Body of pancreas (tissue), 4 donors: ENCODE measurements at regions not wholly inside any gene's neighbourhood (a gene's known extent, or its start where the extent isn't known, plus 50 kb on each side); places are given as distances from the start of the nearest gene placed in this dataset.
A peak's percentile ranks its signal among the peaks of the same experiment; 100 is the strongest.

Source experiments
- ATAC-seq: fragments of 150-250 bp; one replicate; pipeline ENCODE4 v1.9.1; 2016
- DNase-seq, 4 donors: peaks; one replicate each; pipeline ENCODE4 v3.0.0-alpha.2; 2019
- H3K27ac ChIP-seq, 4 donors: fragments of 200-600 bp; sonication (generic); 1 replicate in 3 of 4; 2 replicates in 1 of 4; pipeline versions ENCODE4 v1.5.1 to v1.6.1; 2016 to 2019; ENCODE audit warnings: mild to moderate bottlenecking in 1 of 4, mixed read lengths in 1 of 4, moderate library complexity in 1 of 4
- H3K27me3 ChIP-seq, 2 donors: fragments of 200-600 bp; sonication (generic); one replicate each; pipeline ENCODE4 v1.6.0; 2016; ENCODE audit warnings: mild to moderate bottlenecking in 1 of 2
- H3K36me3 ChIP-seq, 2 donors: fragments of 200-600 bp; sonication (generic); replicated peaks in 1 of 2; 2 replicates each; pipeline ENCODE4 v1.5.1; 2016; ENCODE audit warnings: low read depth in 2 of 2; ENCODE audit not compliant: insufficient read depth in 1 of 2
- H3K4me1 ChIP-seq: fragments of 200-600 bp; sonication (generic); one replicate; pipeline ENCODE4 v1.6.0; 2016
- H3K4me3 ChIP-seq, 2 donors: fragments of 200-600 bp; sonication (generic); 1 replicate in 1 of 2; 2 replicates in 1 of 2; pipeline ENCODE4 v1.5.1; 2016 to 2019
- H3K9me3 ChIP-seq, 3 donors: fragments of 200-600 bp; sonication (generic); 1 replicate in 2 of 3; 2 replicates in 1 of 3; pipeline ENCODE4 v1.5.1; 2016
- CTCF ChIP-seq, 7 experiments: fragments of 450-650 bp in 4 of 7; fragments of 200-600 bp in 3 of 7; sonication (generic) in 3 of 7; IDR thresholded peaks; one replicate each; pipeline ENCODE4 v1.5.1; 2016 to 2019; ENCODE audit warnings: antibody characterized with exemption in 7 of 7
- POLR2A ChIP-seq, 3 donors: fragments of 450-650 bp; IDR thresholded peaks; one replicate each; pipeline ENCODE4 v1.6.1; 2016; ENCODE audit warnings: antibody characterized with exemption in 3 of 3, mild to moderate bottlenecking in 2 of 3
- WGBS, 2 donors: methylation state at CpG; one replicate each; pipeline ENCODE4 v1.1.5; 2017; 5-methylcytosine and 5-hydroxymethylcytosine counted together
- intact Hi-C: fragments of 100-400 bp; cut with DNase I; formaldehyde crosslinking; loops from one replicate; pipeline ENCODE4 v1.15.1; 2023

DNA sequence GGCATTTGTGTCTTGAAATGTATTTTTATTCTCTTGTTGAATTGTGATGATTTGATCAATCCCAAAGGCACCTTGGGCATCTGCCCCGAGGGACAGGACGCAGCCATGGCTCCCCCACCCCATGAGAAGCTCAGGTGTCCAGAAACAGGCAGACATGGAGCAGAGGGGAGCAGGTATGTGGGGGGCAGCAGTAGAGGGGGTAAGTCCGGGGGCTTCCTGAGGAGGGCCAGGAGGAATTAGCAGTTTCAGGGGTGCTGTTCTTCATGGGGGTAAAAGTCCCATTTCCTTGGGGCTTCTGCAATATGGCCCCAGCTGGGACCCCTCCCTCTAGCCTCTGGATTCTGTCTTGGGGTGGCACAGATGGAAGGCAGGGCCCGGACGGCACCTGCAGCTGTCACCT lies 67.0 kb upstream of the HMX1 start:
- no peak for DNase-seq
- H3K36me3 ChIP-seq, result no peaks in the 10 kb centered on the region
- H3K27ac ChIP-seq, result no peak overlapping the region
- TF ChIP-seq CTCF (IDR thresholded peaks at IDR 0.05) (no peak), POLR2A (IDR thresholded peaks at IDR 0.05) (no peak)
- WGBS, 2 donors, result 49 to 58% methylated on average over 4 to 5 of the region's 5 CpGs
- H3K4me3 ChIP-seq, result no peak overlapping the region
- intact Hi-C loops, result no loop called here
- no peak for ATAC-seq
- H3K27me3 ChIP-seq, result no peaks in the 10 kb centered on the region
- H3K4me1 ChIP-seq, result no peaks in the 10 kb centered on the region
- no peaks in the 10 kb centered on the region for H3K9me3 ChIP-seq

DNA sequence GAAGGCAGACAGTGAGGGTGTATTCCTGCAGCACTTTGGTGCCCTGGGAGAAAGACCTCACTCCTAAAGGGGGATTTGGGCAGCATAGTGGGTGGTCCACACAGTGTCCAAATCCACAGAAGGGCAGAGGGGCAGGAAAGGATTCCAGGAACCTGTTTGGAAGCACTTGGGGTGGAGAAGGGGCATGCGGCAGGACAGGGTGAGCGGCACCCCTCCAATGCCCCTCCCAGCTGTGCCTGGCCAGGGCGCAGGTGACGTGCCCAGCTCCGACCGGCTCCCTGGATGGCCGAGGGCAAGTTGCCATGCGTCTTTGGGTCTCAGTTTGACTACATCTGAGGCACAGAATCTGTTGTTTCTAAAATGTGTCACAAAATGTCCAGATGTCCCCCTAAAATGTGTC lies 66.5 kb upstream of the HMX1 start:
- Histone ChIP-seq H3K4me3 (no peak overlapping the region), H3K36me3 (no peaks in the 10 kb centered on the region), H3K9me3 (no peaks in the 10 kb centered on the region), H3K4me1 (no peaks in the 10 kb centered on the region), H3K27ac (no peak overlapping the region), H3K27me3 (no peaks in the 10 kb centered on the region)
- TF ChIP-seq POLR2A (IDR thresholded peaks at IDR 0.05) (no peak), CTCF (IDR thresholded peaks at IDR 0.05) (no peak)
- intact Hi-C loops, result no loop called here
- 56 to 67% methylated on average over 8 of the region's 8 CpGs for WGBS, 2 donors
- no peak for DNase-seq
- no peak for ATAC-seq

DNA sequence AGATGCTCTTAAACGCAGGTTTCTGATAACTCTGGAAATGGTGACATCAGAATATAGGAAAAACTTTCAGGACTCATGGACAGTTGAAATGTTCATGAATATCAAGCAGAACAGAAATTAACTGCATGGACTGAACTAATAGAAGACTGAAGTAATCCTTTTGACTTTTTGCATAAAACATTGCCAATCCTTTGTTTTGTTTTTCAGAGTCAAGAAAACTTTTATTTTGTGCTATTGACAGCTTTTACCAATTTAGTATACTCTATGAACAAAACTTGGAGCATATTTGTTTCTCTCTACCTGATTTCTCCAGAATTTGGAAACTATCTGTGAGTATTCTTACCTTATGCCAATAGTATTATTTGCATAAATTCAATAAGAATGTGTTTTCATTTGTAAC lies 61.2 kb upstream of the HMX1 start:
- Histone ChIP-seq H3K36me3 (no peaks in the 10 kb centered on the region), H3K4me1 (no peaks in the 10 kb centered on the region), H3K27ac (no peak overlapping the region), H3K9me3 (no peaks in the 10 kb centered on the region), H3K4me3 (no peak overlapping the region), H3K27me3 (no peaks in the 10 kb centered on the region)
- TF ChIP-seq POLR2A (IDR thresholded peaks at IDR 0.05) (no peak), CTCF (IDR thresholded peaks at IDR 0.05) (no peak)
- DNase-seq, result no peak
- no peak for ATAC-seq
- intact Hi-C loops, result no loop called here
- WGBS, 2 donors, result 48 to 75% methylated on average over 1 of the region's 1 CpG

DNA sequence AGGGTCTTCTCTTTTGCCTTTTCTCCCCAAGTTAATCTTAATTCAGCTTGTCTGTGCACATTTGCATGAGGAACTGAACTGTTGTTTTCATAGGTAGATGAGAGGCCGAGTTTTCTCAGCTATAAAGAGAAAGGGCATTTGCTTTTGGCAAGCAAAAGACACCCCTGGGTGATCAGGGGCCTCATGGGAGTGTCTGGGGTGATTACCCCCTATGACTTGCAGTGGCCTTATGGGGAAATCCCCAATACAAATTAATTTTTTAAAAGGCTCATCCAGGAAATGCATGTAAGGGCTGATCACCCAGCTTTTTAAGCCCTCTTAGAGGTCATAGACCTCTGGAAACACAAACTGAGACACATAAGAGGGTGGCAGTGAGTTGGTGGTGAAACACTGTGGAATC lies 56.4 kb upstream of the HMX1 start:
- Histone ChIP-seq H3K27ac (no peak overlapping the region), H3K4me1 (no peaks in the 10 kb centered on the region), H3K4me3 (no peak overlapping the region), H3K36me3 (no peaks in the 10 kb centered on the region), H3K27me3 (no peaks in the 10 kb centered on the region), H3K9me3 (no peaks in the 10 kb centered on the region)
- intact Hi-C loops, result no loop called here
- WGBS, 2 donors, result 27 to 31% methylated on average over 1 of the region's 1 CpG
- DNase-seq, result no peak
- TF ChIP-seq POLR2A (IDR thresholded peaks at IDR 0.05) (no peak), CTCF (IDR thresholded peaks at IDR 0.05) (no peak)
- ATAC-seq, result no peak

DNA sequence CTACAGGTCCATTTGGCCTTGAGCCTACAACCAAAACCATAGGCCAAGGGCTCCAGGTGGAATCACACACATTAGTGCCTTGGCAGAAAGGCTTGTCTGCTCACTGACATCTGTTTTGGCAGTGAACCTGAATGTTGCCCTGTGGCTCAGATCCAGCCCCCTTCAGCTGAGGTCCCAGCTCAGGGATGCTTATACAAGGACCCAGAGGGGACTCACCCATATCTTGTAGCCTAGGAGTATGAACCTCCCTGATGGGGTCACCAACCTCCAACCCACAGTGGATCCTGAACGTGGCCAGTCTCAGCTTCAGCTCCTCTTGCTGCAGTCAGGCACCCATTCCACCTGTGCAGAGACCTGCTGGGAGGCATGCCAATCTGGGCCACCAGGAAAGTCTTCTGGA lies 50.8 kb upstream of the HMX1 start:
- no peaks in the 10 kb centered on the region for H3K9me3 ChIP-seq
- no peaks in the 10 kb centered on the region for H3K4me1 ChIP-seq
- H3K4me3 ChIP-seq, result no peak overlapping the region
- ATAC-seq (no peak), DNase-seq (peak in 2 of 4 donors; percentile 2 to 8)
- TF ChIP-seq POLR2A (IDR thresholded peaks at IDR 0.05) (no peak), CTCF (IDR thresholded peaks at IDR 0.05) (no peak)
- no peak overlapping the region for H3K27ac ChIP-seq
- intact Hi-C loops, result no loop called here
- H3K36me3 ChIP-seq, result no peaks in the 10 kb centered on the region
- 27% methylated on average over 1 of the region's 1 CpG; no CpG with 5 or more reads in 1 of the 2 donors for WGBS, 2 donors
- H3K27me3 ChIP-seq, result peaks cover 0 to 5% of the 10 kb centered on the region in 2 donors
